GM21447 (cell line): ENCODE measurements at regions not wholly inside any gene's neighbourhood (a gene's known extent, or its start where the extent isn't known, plus 50 kb on each side); places are given as distances from the start of the nearest gene placed in this dataset.

Experiments
- ATAC-seq: cut with Tn5 transposase; IDR thresholded peaks from one replicate; pipeline ENCODE4 v1.9.1; 2021; ENCODE audit not compliant: unreplicated experiment

- no peak for ATAC-seq
These were observed 148.1 kb downstream of the PPARGC1A start for GRCh38 chr4:23741681-23742191.

GRCh38 chr4:23737571-23737970, 152.3 kb downstream of the PPARGC1A start:
- no peak for ATAC-seq

GRCh38 chr4:23736466-23736865, 153.4 kb downstream of the PPARGC1A start:
- no peak for ATAC-seq

DNA sequence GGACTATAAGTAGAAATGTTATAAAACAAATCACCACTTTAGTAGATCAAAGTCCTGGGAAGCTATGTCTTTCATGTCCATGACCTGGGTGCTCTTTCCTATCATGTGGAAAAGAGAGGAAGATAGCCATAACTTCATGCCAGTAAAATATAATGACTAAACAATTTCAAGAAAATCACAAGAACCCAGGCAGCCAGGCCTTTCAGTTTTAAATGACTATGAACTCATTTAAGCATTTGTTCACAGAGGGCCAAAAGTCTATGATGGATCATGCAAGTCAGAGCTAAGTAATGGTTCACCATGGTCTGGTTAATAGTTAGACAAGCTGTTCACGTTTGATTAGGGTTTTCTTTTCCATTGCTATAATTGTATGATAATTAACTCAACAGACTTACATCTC, 155.8 kb downstream of the PPARGC1A start:
- ATAC-seq = no peak

GRCh38 chr4:23733476-23733875, 156.4 kb downstream of the PPARGC1A start:
- no peak for ATAC-seq

GRCh38 chr4:23730998-23731397, 158.8 kb downstream of the PPARGC1A start:
- no peak for ATAC-seq

- ATAC-seq = no peak
These were observed 160.9 kb downstream of the PPARGC1A start for GRCh38 chr4:23728971-23729370.

- no peak for ATAC-seq
These were observed 161.5 kb downstream of the PPARGC1A start for GRCh38 chr4:23728393-23728792.

- no peak for ATAC-seq
These were observed 169.3 kb downstream of the PPARGC1A start for GRCh38 chr4:23720556-23720955.

- no peak for ATAC-seq
These were observed 171.4 kb downstream of the PPARGC1A start for GRCh38 chr4:23718435-23718834.

GRCh38 chr4:23717528-23718248, 172.2 kb downstream of the PPARGC1A start:
- ATAC-seq = no peak

- ATAC-seq = no peak
These were observed 179.5 kb downstream of the PPARGC1A start for GRCh38 chr4:23710298-23710697.

- ATAC-seq = no peak
These were observed 182.2 kb downstream of the PPARGC1A start for GRCh38 chr4:23707652-23708026.

GRCh38 chr4:23706972-23707651, 182.7 kb downstream of the PPARGC1A start:
- ATAC-seq = no peak

DNA sequence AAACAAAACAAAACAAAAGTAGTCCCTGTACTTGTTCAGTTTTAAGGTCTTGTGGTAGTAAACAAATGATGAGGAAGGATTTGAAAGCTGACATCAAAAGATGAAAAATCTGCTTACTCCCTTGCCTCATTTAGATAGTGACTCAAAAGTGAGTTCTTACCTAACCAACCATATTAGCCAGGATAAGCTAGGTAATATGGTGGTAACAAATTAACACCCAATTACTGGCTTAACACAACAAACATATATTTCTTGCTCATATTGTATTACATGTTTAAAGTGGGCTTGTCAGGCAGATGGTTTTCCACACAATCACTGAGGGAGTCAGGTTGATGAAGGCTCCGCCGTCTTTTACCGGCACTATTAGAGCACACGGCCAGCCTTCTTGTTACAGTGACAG, 189.7 kb downstream of the PPARGC1A start:
- no peak for ATAC-seq

- ATAC-seq = no peak
These were observed 192.1 kb downstream of the PPARGC1A start for GRCh38 chr4:23697722-23698121.

DNA sequence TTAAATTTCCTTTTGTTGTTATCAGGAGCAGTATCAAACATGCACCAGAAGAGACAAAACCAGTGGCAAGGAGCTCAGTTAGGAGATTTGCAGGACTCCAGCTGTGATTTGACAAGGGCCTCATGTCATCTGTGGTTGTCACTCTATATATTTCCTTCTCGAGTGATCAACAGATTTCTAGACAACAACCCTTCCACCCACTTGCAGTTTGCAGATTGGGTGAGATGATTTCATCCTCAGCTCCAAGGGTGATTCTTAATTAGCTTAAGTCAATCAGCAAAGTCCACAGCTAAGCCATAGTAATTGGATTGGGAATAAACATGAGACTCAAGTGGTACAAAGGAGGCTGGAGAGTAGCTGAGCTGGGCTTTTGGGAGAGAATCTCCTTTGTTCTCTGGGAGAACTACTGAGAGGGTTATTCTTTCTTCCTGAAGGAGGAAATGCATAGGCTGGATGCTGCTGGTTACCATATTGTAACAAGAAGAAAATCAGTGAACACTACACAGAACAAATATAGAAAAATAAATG, 192.8 kb downstream of the PPARGC1A start:
- no peak for ATAC-seq

DNA sequence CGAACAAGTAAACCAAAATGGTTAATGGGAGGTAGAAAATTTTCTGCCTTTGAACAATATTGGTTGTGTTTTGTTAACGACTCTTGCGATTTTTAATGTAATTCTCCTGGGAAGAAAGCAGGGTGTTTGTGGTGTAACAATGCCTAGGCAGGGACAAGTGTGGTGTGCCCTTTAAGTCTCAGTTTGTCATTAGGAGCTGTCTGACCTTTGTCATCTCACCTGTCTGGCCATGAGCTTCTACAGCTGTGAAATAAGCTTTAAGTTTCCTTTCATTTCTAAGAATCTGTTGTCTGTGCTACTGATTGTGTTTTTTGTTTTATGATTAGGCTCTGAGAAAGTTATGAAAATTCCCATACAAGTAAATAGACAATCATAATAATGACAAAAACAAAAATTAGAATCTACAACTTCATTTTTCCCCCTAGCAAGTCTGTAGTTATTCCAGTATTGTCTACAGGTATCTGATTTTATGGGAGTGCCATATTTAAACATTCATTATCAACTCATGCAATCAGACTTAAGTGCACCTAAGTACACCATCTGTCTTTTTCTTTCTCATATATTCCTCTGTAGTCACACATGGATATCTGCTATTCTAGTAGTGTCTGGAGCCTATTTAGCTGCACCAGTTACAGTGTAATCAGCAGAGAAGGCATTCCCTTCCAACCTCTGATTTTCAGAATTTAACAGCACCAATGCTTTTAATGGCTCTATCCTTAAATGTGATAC, 203.5 kb downstream of the PPARGC1A start:
- ATAC-seq = no peak

DNA sequence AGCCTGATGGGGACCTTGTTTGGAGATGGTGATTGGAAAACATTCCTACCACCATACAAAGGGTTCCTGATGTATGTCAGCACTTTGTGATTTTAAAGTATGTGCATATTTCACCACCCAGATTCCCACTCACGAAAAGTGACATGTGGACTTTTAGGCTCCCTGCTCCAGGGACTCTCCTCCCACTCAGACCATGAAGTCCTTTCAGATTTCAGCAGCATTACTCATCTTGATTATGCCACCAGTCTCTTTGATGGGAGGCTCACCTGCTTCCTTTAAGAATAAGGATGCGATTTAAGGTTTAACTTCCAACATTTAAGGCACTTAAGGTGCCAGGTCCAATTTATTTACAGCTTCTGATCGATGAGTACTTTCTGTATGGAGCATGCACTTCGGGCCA, 204.4 kb downstream of the PPARGC1A start:
- ATAC-seq = no peak

GRCh38 chr4:23680671-23681518, 209.0 kb downstream of the PPARGC1A start:
- ATAC-seq = no peak

- no peak for ATAC-seq
These were observed 215.2 kb downstream of the PPARGC1A start for GRCh38 chr4:23674694-23675093.
